Nephron progenitor cell (in vitro differentiated cells): ENCODE measurements at regions not wholly inside any gene's neighbourhood (a gene's known extent, or its start where the extent isn't known, plus 50 kb on each side); places are given as distances from the start of the nearest gene placed in this dataset.

ENCODE experiments used
- DNase-seq: peaks from one replicate; pipeline ENCODE4 v3.0.0; 2021
- H3K27ac Mint-ChIP-seq: 2 replicates; pipeline ENCODE4 v1.8.0; 2021; ENCODE audit warnings: mild to moderate bottlenecking, moderate library complexity, mixed read lengths
- H3K27me3 Mint-ChIP-seq: 2 replicates; pipeline ENCODE4 v1.8.0; 2021; ENCODE audit warnings: mild to moderate bottlenecking, low read depth, mixed read lengths; ENCODE audit not compliant: poor library complexity
- H3K36me3 Mint-ChIP-seq: 2 replicates; pipeline ENCODE4 v1.8.0; 2021; ENCODE audit warnings: low read depth, mixed read lengths
- H3K4me1 Mint-ChIP-seq: 2 replicates; pipeline ENCODE4 v1.8.0; 2021; ENCODE audit warnings: mixed read lengths
- H3K4me3 Mint-ChIP-seq: 2 replicates; pipeline ENCODE4 v1.8.0; 2021; ENCODE audit warnings: mild to moderate bottlenecking, moderate library complexity, mixed read lengths
- H3K9me3 Mint-ChIP-seq: 2 replicates; pipeline ENCODE4 v1.8.0; 2021; ENCODE audit warnings: mild to moderate bottlenecking, moderate library complexity, mixed read lengths
- CTCF ChIP-seq: fragments of 200-600 bp; sonication (generic); IDR thresholded peaks from 2 replicates; pipeline ENCODE4 v1.5.0; 2021; ENCODE audit warnings: antibody characterized with exemption

GRCh38 chr12:111185206-111185888, 183.5 kb downstream of the PHETA1 start:
- peaks cover 18% of the 10 kb centered on the region for H3K27me3 Mint-ChIP-seq
- DNase-seq = no peak
- H3K9me3 Mint-ChIP-seq = no peaks in the 10 kb centered on the region
- TF ChIP-seq CTCF = no peak
- no peaks in the 10 kb centered on the region for H3K36me3 Mint-ChIP-seq
- no peak overlapping the region for H3K27ac Mint-ChIP-seq
- H3K4me1 Mint-ChIP-seq = peaks cover 42% of the 10 kb centered on the region
- no peak overlapping the region for H3K4me3 Mint-ChIP-seq

GRCh38 chr12:111184161-111184560, 184.7 kb downstream of the PHETA1 start:
- Mint-ChIP-seq H3K4me1 (peaks cover 53% of the 10 kb centered on the region), H3K27me3 (peaks cover 15% of the 10 kb centered on the region)
- no peak for TF ChIP-seq CTCF

GRCh38 chr12:111183094-111183493, 185.8 kb downstream of the PHETA1 start:
- H3K27ac Mint-ChIP-seq = no peak overlapping the region
- peaks cover 20% of the 10 kb centered on the region for H3K27me3 Mint-ChIP-seq
- no peak for DNase-seq
- TF ChIP-seq CTCF = no peak
- H3K9me3 Mint-ChIP-seq = no peaks in the 10 kb centered on the region
- peaks cover 63% of the 10 kb centered on the region for H3K4me1 Mint-ChIP-seq
- no peaks in the 10 kb centered on the region for H3K36me3 Mint-ChIP-seq
- no peak overlapping the region for H3K4me3 Mint-ChIP-seq

More at GRCh38 chr12:111184161-111184560, 184.7 kb downstream of the PHETA1 start:
- no peak overlapping the region for H3K4me3 Mint-ChIP-seq
- no peaks in the 10 kb centered on the region for H3K36me3 Mint-ChIP-seq
- DNase-seq = no peak
- no peak overlapping the region for H3K27ac Mint-ChIP-seq
- no peaks in the 10 kb centered on the region for H3K9me3 Mint-ChIP-seq

GRCh38 chr12:111182382-111182781, 186.5 kb downstream of the PHETA1 start:
- H3K27ac Mint-ChIP-seq = no peak overlapping the region
- peaks cover 64% of the 10 kb centered on the region for H3K4me1 Mint-ChIP-seq
- no peaks in the 10 kb centered on the region for H3K36me3 Mint-ChIP-seq
- peak overlapping the region; percentile 60 for H3K4me3 Mint-ChIP-seq
- peak; percentile 41 for DNase-seq
- H3K9me3 Mint-ChIP-seq = no peaks in the 10 kb centered on the region
- TF ChIP-seq CTCF = no peak
- H3K27me3 Mint-ChIP-seq = peaks cover 20% of the 10 kb centered on the region

- no peaks in the 10 kb centered on the region for H3K9me3 Mint-ChIP-seq
- peak; percentile 34 for DNase-seq
- H3K27ac Mint-ChIP-seq = peak overlapping the region; percentile 41
- peak overlapping the region; percentile 14 for H3K4me3 Mint-ChIP-seq
- TF ChIP-seq CTCF = no peak
- H3K4me1 Mint-ChIP-seq = peaks cover 64% of the 10 kb centered on the region
- peaks cover 21% of the 10 kb centered on the region for H3K27me3 Mint-ChIP-seq
- H3K36me3 Mint-ChIP-seq = no peaks in the 10 kb centered on the region
Measured at GRCh38 chr12:111181143-111181726, 187.7 kb downstream of the PHETA1 start.
